Ovary (tissue), 7 donors: ENCODE measurements at regions not wholly inside any gene's neighbourhood (a gene's known extent, or its start where the extent isn't known, plus 50 kb on each side); places are given as distances from the start of the nearest gene placed in this dataset.
"Not testable (repeated sequence)": the region's sequence is repeated elsewhere in the genome, so short reads cannot be mapped to it uniquely, and the experiment has no call there.

Experiments used
- DNase-seq, 5 donors: peaks; one replicate each; pipeline ENCODE4 v3.0.0-alpha.2; 2019 to 2020
- H3K27ac ChIP-seq, 2 donors: fragments of 200-600 bp; one replicate each; pipeline versions ENCODE4 v1.5.1 to v1.8.0; 2019 to 2022
- H3K27me3 ChIP-seq: fragments of 200-600 bp; one replicate; pipeline ENCODE4 v1.8.0; 2022
- H3K36me3 ChIP-seq: fragments of 200-600 bp; sonication (generic); one replicate; pipeline ENCODE4 v1.5.1; 2019
- H3K4me1 ChIP-seq: one replicate; pipeline ENCODE4 v1.8.1; 2013; ENCODE audit warnings: mild to moderate bottlenecking, moderate library complexity; ENCODE audit not compliant: insufficient read depth
- H3K4me3 ChIP-seq: fragments of 200-600 bp; sonication (generic); one replicate; pipeline ENCODE4 v1.5.1; 2017
- H3K9me3 ChIP-seq, 2 donors: fragments of 200-600 bp in 1 of 2; sonication (generic) in 1 of 2; one replicate each; pipeline versions ENCODE4 v1.5.1 to v1.8.1; 2013 to 2019; ENCODE audit warnings: mild to moderate bottlenecking in 1 of 2, moderate library complexity in 1 of 2
- CTCF ChIP-seq, 3 donors: fragments of 450-650 bp in 2 of 3; fragments of 200-600 bp in 1 of 3; IDR thresholded peaks; one replicate each; pipeline versions ENCODE4 v1.5.1 to v1.8.0; 2016 to 2022; ENCODE audit warnings: antibody characterized with exemption in 3 of 3, mild to moderate bottlenecking in 1 of 3
- EP300 ChIP-seq: sonication (generic); formaldehyde crosslinking; IDR thresholded peaks from one replicate; pipeline ENCODE4 v1.6.1; 2017; ENCODE audit warnings: antibody characterized with exemption
- POLR2A ChIP-seq: fragments of 450-650 bp; IDR thresholded peaks from one replicate; pipeline ENCODE4 v1.6.1; 2017; ENCODE audit warnings: antibody characterized with exemption, mild to moderate bottlenecking, moderate library complexity
- WGBS, 3 donors: extraction: QIAGEN DNeasy Blood & Tissue Kit in 1 of 3; methylation state at CpG; one replicate each; pipeline versions ENCODE4 v1.1.5 to v1.1.7; 2013 to 2017; 5-methylcytosine and 5-hydroxymethylcytosine counted together
- intact Hi-C, 4 donors: fragments of 100-400 bp; cut with DNase I; formaldehyde crosslinking; loops; one replicate each; pipeline versions ENCODE4 v1.11.0 to v1.15.1; 2022 to 2023
- donor health status: DM: no; HTN: no; CAD: no; lungs with moderate emphysema.
- donor health status: DM: no; HTN: no; CAD: no.
- donor health status: Bipolar disorder and iron deficiency.
- donor health status: DM: no; HTN: no; CAD: no.
- donor health status: DM: yes; HTN: yes; CAD: no.

- TF ChIP-seq EP300 (no peak), CTCF (IDR thresholded peaks at IDR 0.05) (no peak), POLR2A (no peak)
- Histone ChIP-seq H3K36me3 (no peaks in the 10 kb centered on the region), H3K27ac (no peak overlapping the region), H3K4me1 (peaks cover 2% of the 10 kb centered on the region), H3K9me3 (no peaks in the 10 kb centered on the region), H3K27me3 (no peaks in the 10 kb centered on the region), H3K4me3 (no peak overlapping the region)
- intact Hi-C loops, result no loop called here
- no peak for DNase-seq
- WGBS, 3 donors, result 94 to 96% (median 96%) methylated on average over 5 of the region's 5 CpGs
Observed at GRCh38 chr10:33833566-33833965, 499.1 kb upstream of the NRP1 start.

GRCh38 chr10:33832124-33832787 is 497.8 kb upstream of the NRP1 start:
- H3K27me3 ChIP-seq, result no peaks in the 10 kb centered on the region
- H3K4me3 ChIP-seq, result no peak overlapping the region
- DNase-seq, result no peak
- no peaks in the 10 kb centered on the region for H3K36me3 ChIP-seq
- intact Hi-C loops, result no loop called here
- H3K4me1 ChIP-seq, result peaks cover 2% of the 10 kb centered on the region
- no peak overlapping the region for H3K27ac ChIP-seq
- TF ChIP-seq EP300 (no peak), POLR2A (no peak), CTCF (IDR thresholded peaks at IDR 0.05) (no peak)
- no peaks in the 10 kb centered on the region for H3K9me3 ChIP-seq
- 50 to 69% (median 51%) methylated on average over 4 of the region's 4 CpGs for WGBS, 3 donors

- H3K27ac ChIP-seq, result no peak overlapping the region
- DNase-seq, result no peak
- no peak overlapping the region for H3K4me3 ChIP-seq
- no peaks in the 10 kb centered on the region for H3K9me3 ChIP-seq
- no peaks in the 10 kb centered on the region for H3K36me3 ChIP-seq
- TF ChIP-seq POLR2A (no peak), CTCF (IDR thresholded peaks at IDR 0.05) (no peak), EP300 (no peak)
- H3K27me3 ChIP-seq, result no peaks in the 10 kb centered on the region
- H3K4me1 ChIP-seq, result peaks cover 2% of the 10 kb centered on the region
- intact Hi-C loops, result no loop called here
- WGBS, 3 donors, result 41 to 59% (median 50%) methylated on average over 2 of the region's 2 CpGs
Observed at GRCh38 chr10:33831591-33831990, 497.1 kb upstream of the NRP1 start.

- H3K9me3 ChIP-seq, H3K4me3 ChIP-seq, H3K36me3 ChIP-seq, H3K4me1 ChIP-seq, DNase-seq, H3K27ac ChIP-seq, H3K27me3 ChIP-seq, intact Hi-C loops: not testable (repeated sequence)
- 93 to 96% (median 94%) methylated on average over 3 of the region's 3 CpGs for WGBS, 3 donors
Observed at GRCh38 chr10:33829899-33830298, 495.4 kb upstream of the NRP1 start.

- WGBS, 3 donors, result 88 to 95% (median 88%) methylated on average over 4 of the region's 4 CpGs
Observed at GRCh38 chr10:33828592-33828991, 494.1 kb upstream of the NRP1 start.

More at GRCh38 chr10:33828592-33828991, 494.1 kb upstream of the NRP1 start:
- TF ChIP-seq CTCF (IDR thresholded peaks at IDR 0.05) (no peak), POLR2A (no peak), EP300 (no peak)
- intact Hi-C loops, result no loop called here
- Histone ChIP-seq H3K36me3 (no peaks in the 10 kb centered on the region), H3K27me3 (no peaks in the 10 kb centered on the region), H3K4me3 (no peak overlapping the region), H3K4me1 (peaks cover 2% of the 10 kb centered on the region), H3K9me3 (no peaks in the 10 kb centered on the region), H3K27ac (no peak overlapping the region)
- no peak for DNase-seq
